NCI-H146 (cell line): ENCODE measurements at regions not wholly inside any gene's neighbourhood (a gene's known extent, or its start where the extent isn't known, plus 50 kb on each side); places are given as distances from the start of the nearest gene placed in this dataset.
A peak's percentile ranks its signal among the peaks of the same experiment; 100 is the strongest.

Experiments
- DNase-seq: peaks from one replicate; lab custom pipeline; 2025; lab: John Stamatoyannopoulos, UW

DNA sequence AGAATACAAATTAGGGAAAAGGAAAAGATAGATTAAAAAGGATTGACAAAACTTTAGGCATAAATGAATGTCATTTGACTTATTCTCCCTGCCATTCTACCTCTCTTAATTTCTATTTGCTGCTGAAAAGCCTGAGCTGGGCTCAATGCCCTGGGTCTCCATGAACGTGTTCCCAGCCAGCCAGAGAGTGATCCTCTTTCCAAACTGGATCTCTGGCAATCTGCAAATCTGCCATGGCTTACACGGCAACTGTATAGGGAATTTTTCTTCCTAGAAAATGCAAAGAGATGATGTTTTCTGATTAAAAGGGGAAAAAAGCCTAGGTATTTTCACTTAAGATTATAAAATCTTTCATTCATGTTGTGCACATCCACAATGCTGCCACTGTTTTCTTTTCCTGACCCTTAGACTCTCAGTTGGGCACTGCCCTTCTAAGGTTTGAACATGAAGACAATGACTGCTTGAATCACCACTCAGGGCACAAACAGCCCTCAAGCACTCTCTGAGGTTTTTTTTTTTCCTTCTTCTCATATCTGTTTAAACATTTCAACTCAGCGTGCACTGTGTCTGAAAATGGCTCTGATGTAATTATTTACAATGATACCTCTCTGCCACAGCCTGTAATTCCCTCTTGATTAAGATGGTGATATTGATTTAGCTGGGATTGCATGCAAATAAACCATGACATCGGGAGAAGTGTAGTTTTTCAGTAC lies 60.3 kb downstream of the DACT1 start:
- peak; percentile 87 for DNase-seq

- no peak for DNase-seq
These were observed 62.0 kb downstream of the DACT1 start for GRCh38 chr14:58699681-58700205.

- no peak for DNase-seq
These were observed 63.4 kb downstream of the DACT1 start for GRCh38 chr14:58701156-58701555.

GRCh38 chr14:58701604-58702003 lies 63.8 kb downstream of the DACT1 start:
- no peak for DNase-seq

DNA sequence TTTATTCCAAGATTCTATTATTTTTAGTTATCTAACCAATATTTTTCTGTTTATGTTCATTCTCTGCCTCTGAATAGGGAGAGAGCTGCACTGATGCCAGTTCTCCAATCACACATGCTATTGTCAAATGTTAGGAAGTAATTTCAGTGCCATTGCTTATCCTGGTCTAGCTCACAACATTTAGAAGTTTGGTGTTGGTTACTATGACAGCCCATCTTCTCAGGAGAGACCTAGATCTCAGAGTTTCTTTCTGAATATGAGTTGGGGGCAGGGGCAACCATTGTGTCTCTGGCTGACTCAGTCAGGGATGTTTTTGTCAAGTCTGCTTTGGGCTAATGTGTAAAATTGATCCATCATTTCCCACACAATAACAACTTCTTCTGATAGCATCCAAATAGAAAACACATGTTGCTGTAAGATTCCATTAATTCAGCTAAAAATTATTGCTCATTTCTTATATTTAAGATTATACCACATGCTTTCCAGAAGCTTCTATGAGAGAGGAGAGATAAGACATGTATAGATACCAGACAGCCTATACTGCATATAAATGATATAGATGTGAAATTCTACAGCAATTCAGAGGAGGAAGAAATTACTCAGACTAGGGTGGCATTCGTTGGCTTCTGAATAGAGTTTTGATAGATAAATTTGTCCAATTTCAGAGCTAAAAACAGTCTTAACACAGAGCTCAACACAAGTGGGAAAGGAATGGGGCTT lies 64.8 kb downstream of the DACT1 start:
- DNase-seq = no peak

- DNase-seq = no peak
These were observed 65.4 kb downstream of the DACT1 start for GRCh38 chr14:58703161-58703506.

DNA sequence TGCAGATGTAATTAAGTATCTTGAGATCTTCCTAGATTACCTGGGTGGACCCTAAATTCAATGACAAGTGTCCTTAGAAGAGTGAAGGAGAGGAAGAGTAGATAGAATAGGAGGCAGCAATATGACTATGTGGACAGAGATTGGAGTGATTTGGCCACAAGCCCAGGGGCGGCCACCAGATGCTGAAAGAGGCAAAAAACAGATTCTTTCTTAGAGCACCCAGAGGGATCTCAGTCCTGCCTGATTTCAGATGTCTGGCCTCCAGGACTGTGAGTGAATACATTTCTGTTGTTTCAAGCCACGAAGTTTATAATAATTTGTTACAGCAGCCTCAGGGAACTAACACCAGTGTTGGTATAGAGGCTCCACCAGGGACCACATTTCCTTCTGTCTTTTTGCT lies 67.3 kb downstream of the DACT1 start:
- no peak for DNase-seq

- DNase-seq = no peak
These were observed 70.2 kb downstream of the DACT1 start for GRCh38 chr14:58707949-58708348.

- no peak for DNase-seq
These were observed 72.2 kb downstream of the DACT1 start for GRCh38 chr14:58709949-58710348.

- no peak for DNase-seq
These were observed 73.6 kb downstream of the DACT1 start for GRCh38 chr14:58711382-58711781.

DNA sequence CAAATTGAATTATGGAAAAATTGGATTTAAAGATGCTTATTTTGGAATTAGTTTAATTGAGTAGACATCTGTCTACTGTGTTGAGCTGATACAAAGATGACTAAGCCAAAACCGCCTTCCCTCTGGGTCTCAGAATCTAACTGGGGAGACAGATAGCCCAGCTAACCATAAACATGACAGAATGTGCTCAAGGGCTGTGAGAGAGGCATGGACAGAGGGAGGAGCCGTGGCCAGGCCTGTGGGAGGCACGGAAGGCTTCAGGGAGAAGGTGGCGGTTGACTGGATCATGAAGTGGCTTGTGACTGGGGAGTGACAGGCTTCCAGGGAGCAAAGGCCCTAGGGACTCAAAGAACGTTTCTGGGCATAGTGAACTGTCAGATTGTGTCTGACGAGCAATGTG lies 74.6 kb downstream of the DACT1 start:
- no peak for DNase-seq

GRCh38 chr14:58713677-58714076 lies 75.9 kb downstream of the DACT1 start:
- no peak for DNase-seq

DNA sequence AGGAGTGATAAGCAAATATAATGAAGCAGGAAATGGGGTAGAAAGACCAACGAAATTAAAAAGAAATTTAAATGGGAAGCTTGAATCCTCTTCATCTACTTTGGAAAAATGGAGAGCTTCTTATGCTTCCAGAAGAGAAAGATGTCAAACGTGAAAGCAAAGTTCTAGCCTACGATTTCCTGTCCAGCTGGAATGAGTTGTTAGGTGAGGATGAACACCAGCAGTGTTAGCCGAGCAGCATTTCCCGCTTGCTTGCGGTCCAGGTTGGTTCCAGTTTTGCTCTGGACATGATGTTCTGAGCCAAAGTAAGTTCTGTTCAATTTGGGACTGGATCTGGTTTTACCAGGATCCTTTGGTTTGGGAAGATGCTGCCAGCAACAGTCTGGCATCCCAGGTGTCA lies 78.9 kb downstream of the DACT1 start:
- no peak for DNase-seq

GRCh38 chr14:58717211-58717610 lies 79.4 kb downstream of the DACT1 start:
- DNase-seq = no peak

DNA sequence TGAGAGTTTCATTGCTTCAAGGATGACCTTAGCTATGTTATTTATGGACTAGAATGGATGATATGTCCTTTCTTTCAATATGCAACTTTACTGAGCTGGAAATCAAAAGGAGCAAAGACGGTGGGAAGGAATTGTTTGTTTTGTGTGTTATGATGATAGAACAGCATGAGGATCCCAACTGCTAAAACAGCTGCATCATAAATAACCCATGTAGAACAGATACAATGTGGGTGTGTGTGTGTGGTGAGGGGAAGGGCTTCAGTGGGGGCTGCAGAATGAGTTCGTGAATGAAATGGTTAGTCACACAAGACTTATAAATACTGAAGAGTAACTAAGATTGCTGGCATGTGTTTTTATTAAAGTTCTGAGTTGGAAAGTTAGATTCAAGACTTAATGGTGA lies 80.1 kb downstream of the DACT1 start:
- DNase-seq = no peak

DNA sequence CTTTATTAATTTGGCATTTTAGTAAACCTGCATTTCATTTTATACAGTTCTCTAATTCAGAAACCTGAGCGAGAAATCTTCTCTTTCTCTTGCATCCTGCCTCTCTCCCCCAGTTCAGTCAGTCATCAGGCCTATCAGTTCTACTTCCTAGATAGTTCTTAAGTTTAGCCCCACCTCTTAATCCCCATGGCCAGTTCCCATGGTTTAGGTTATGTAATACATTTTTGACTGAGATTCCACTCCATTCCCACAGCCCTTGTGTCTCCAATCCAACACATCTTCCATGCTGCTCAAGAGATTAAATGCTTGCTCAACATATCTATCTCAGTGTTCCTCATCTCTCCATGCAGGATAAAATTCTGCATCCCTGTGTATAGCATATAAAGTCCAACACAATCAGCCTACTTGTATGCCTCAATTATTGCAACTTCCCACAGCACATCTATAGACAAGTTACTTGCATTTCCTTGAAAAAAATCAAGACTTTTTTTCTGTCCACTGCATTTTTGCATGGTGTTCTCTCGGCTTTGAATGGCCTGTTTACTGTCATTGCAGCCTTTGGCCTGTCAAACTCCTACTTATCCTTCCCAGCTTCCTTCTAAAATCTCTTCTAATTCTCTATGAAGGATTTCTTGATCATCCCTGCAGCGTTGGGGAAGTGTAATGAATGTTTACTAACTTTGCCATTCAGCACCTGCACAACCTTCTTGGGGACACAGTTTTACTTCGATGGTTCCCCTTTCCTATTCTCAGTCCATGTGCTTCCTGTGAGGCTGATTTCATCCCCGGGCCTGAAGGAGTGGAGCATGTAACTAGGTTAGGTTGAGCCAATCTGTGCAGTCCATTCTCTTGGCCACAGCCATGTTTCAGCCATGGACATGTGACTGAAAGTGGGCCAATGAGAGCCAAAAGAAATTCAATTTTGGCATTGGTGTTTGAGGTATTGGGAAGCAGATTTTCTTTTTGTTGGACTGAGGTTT lies 80.8 kb downstream of the DACT1 start:
- no peak for DNase-seq

GRCh38 chr14:58721723-58722122 lies 84.0 kb downstream of the DACT1 start:
- DNase-seq = no peak

DNA sequence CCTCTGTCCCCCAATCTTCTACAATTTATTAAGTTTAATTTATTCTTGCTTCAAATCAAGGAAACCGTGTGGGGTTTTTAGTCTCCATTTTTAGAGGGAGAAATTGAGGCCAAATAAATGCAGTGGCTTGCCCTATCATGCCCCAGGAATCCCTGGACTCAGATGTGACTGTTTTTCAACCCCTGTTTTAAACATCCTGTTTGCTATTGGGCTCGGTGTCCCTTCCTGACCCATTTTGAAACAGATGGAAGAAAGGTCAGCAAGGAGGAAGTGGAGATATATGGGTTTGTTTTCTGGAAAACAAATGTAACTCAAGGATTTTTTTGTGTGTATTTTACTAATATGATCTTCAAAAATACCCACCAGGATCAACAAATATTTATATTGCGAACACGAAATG lies 84.7 kb downstream of the DACT1 start:
- no peak for DNase-seq

DNA sequence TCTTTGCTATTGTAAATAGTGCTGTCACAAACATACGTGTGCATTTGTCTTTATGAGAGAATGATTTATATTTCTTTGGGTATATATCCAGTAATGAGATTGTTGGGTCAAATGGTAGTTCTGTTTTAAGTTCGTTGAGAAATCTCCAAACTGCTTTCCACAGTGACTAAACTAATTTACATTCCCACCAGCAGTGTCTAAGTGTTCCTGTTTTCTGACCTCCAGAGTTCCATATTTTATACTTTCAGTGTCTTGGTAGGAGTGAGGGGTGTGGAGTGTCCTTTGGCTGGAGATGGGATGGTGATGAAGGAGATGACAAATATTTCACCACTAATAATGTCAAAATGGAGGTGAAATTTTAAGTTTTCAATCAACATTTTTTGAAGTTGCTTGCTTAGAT lies 86.4 kb downstream of the DACT1 start:
- DNase-seq = no peak

DNA sequence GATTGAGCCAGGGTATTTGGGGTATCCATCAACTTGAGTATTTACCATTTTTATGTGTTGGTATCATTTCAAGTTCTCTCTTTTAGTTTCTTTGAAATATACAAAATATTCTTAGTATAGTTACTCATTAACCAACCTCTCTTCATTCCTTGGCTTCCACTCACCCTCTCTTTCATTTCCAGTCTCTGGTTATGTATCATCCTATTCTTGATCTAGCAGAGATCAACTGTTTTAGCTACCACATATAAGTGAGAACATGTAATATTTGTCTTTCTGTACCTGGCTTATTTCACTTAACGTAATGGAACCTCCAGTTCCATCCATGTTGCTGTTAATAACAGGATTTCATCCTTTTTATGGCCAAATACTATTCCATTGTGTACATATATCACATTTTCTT lies 86.9 kb downstream of the DACT1 start:
- DNase-seq = no peak

GRCh38 chr14:58725226-58725625 lies 87.5 kb downstream of the DACT1 start:
- DNase-seq = no peak

GRCh38 chr14:58725871-58726270 lies 88.1 kb downstream of the DACT1 start:
- no peak for DNase-seq
